ENCODE measurements at regions not wholly inside any gene's neighbourhood (a gene's known extent, or its start where the extent isn't known, plus 50 kb on each side); places are given as distances from the start of the nearest gene placed in this dataset.

DNA sequence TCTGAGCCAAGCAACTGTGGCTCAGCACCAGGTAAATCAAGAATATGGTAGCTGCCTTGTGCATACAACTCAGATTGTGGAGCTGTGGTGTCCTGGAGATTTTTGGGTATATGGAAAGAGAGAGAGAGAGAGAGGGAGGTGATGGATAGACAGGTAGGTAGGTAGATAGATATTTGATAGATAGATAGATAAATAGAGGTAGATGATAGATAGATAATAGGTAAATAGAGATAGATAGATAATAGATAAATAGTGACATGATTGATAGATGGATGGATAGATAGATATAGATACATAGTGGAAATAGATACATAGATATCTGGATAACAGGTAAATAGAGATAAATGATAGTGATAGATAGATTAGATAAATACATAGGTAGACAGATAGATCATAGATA, 206.3 kb downstream of the KLF6 start:
- TF ChIP-seq, protein P1, sequence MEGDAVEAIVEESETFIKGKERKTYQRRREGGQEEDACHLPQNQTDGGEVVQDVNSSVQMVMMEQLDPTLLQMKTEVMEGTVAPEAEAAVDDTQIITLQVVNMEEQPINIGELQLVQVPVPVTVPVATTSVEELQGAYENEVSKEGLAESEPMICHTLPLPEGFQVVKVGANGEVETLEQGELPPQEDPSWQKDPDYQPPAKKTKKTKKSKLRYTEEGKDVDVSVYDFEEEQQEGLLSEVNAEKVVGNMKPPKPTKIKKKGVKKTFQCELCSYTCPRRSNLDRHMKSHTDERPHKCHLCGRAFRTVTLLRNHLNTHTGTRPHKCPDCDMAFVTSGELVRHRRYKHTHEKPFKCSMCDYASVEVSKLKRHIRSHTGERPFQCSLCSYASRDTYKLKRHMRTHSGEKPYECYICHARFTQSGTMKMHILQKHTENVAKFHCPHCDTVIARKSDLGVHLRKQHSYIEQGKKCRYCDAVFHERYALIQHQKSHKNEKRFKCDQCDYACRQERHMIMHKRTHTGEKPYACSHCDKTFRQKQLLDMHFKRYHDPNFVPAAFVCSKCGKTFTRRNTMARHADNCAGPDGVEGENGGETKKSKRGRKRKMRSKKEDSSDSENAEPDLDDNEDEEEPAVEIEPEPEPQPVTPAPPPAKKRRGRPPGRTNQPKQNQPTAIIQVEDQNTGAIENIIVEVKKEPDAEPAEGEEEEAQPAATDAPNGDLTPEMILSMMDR (IDR thresholded peaks at IDR 0.05): no peak
- TF ChIP-seq POLR2A (IDR thresholded peaks at IDR 0.05): no peak
